Chondrocyte (in vitro differentiated cells): ENCODE measurements at regions not wholly inside any gene's neighbourhood (a gene's known extent, or its start where the extent isn't known, plus 50 kb on each side); places are given as distances from the start of the nearest gene placed in this dataset.
"Not testable (repeated sequence)": the region's sequence is repeated elsewhere in the genome, so short reads cannot be mapped to it uniquely, and the experiment has no call there.

ENCODE experiments used
- DNase-seq: peaks from one replicate; pipeline ENCODE4 v3.0.0; 2021; ENCODE audit warnings: mixed read lengths, low spot score
- H3K27ac Mint-ChIP-seq: one replicate; pipeline ENCODE4 v1.8.0; 2021; ENCODE audit warnings: mild to moderate bottlenecking, moderate library complexity, mixed read lengths; ENCODE audit not compliant: unreplicated experiment
- H3K27me3 Mint-ChIP-seq: 2 replicates; pipeline ENCODE4 v1.8.0; 2021; ENCODE audit warnings: low read depth, mixed read lengths
- H3K36me3 Mint-ChIP-seq: 2 replicates; pipeline ENCODE4 v1.8.0; 2021; ENCODE audit warnings: low read depth, mixed read lengths
- H3K4me1 Mint-ChIP-seq: 2 replicates; pipeline ENCODE4 v1.8.0; 2021; ENCODE audit warnings: low read depth, mild to moderate bottlenecking, mixed read lengths
- H3K4me3 Mint-ChIP-seq: one replicate; pipeline ENCODE4 v1.8.0; 2021; ENCODE audit warnings: mild to moderate bottlenecking, moderate library complexity, mixed read lengths; ENCODE audit not compliant: unreplicated experiment
- H3K9me3 Mint-ChIP-seq: 2 replicates; pipeline ENCODE4 v1.8.0; 2021; ENCODE audit warnings: low read depth, mixed read lengths
- CTCF ChIP-seq: fragments of 200-600 bp; sonication (generic); IDR thresholded peaks from 2 replicates; pipeline ENCODE4 v1.5.0; 2021; ENCODE audit warnings: antibody characterized with exemption, mild to moderate bottlenecking, moderate library complexity

- no peak for TF ChIP-seq CTCF
- DNase-seq: no peak
- no peak overlapping the region for H3K27ac Mint-ChIP-seq
- no peak overlapping the region for H3K4me3 Mint-ChIP-seq
- no peaks in the 10 kb centered on the region for H3K9me3 Mint-ChIP-seq
- no peaks in the 10 kb centered on the region for H3K36me3 Mint-ChIP-seq
- H3K4me1 Mint-ChIP-seq: no peaks in the 10 kb centered on the region
- peaks cover 10% of the 10 kb centered on the region for H3K27me3 Mint-ChIP-seq
These were observed 189.6 kb upstream of the PTGFR start for GRCh38 chr1:78301141-78301540.

- no peaks in the 10 kb centered on the region for H3K4me1 Mint-ChIP-seq
- H3K27ac Mint-ChIP-seq: no peak overlapping the region
- H3K36me3 Mint-ChIP-seq: no peaks in the 10 kb centered on the region
- TF ChIP-seq CTCF: no peak
- H3K27me3 Mint-ChIP-seq: peaks cover 13% of the 10 kb centered on the region
- no peak overlapping the region for H3K4me3 Mint-ChIP-seq
- no peak for DNase-seq
- H3K9me3 Mint-ChIP-seq: no peaks in the 10 kb centered on the region
These were observed 187.2 kb upstream of the PTGFR start for GRCh38 chr1:78303620-78304019.

GRCh38 chr1:78304341-78304740, 186.4 kb upstream of the PTGFR start:
- TF ChIP-seq CTCF: no peak
- Mint-ChIP-seq H3K4me1 (no peaks in the 10 kb centered on the region), H3K27me3 (peaks cover 17% of the 10 kb centered on the region), H3K4me3 (no peak overlapping the region), H3K9me3 (no peaks in the 10 kb centered on the region), H3K27ac (no peak overlapping the region), H3K36me3 (no peaks in the 10 kb centered on the region)
- DNase-seq: no peak

- no peak for DNase-seq
- no peak for TF ChIP-seq CTCF
- Mint-ChIP-seq H3K36me3 (no peaks in the 10 kb centered on the region), H3K4me3 (no peak overlapping the region), H3K27ac (no peak overlapping the region), H3K27me3 (peaks cover 17% of the 10 kb centered on the region), H3K4me1 (no peaks in the 10 kb centered on the region), H3K9me3 (no peaks in the 10 kb centered on the region)
These were observed 186.0 kb upstream of the PTGFR start for GRCh38 chr1:78304761-78305160.

- not testable (repeated sequence) for H3K27ac Mint-ChIP-seq, DNase-seq, H3K4me1 Mint-ChIP-seq, H3K4me3 Mint-ChIP-seq, H3K9me3 Mint-ChIP-seq, H3K36me3 Mint-ChIP-seq
- H3K27me3 Mint-ChIP-seq: peaks cover 43% of the 10 kb centered on the region
These were observed 180.5 kb upstream of the PTGFR start for GRCh38 chr1:78310261-78310660.

GRCh38 chr1:78318011-78318410, 172.8 kb upstream of the PTGFR start:
- TF ChIP-seq CTCF: no peak
- Mint-ChIP-seq H3K27me3 (peaks cover 28% of the 10 kb centered on the region), H3K36me3 (no peaks in the 10 kb centered on the region), H3K4me3 (no peak overlapping the region), H3K27ac (no peak overlapping the region), H3K4me1 (no peaks in the 10 kb centered on the region), H3K9me3 (no peaks in the 10 kb centered on the region)
- no peak for DNase-seq
